GM19043 (cell line): ENCODE measurements at regions not wholly inside any gene's neighbourhood (a gene's known extent, or its start where the extent isn't known, plus 50 kb on each side); places are given as distances from the start of the nearest gene placed in this dataset.
A peak's percentile ranks its signal among the peaks of the same experiment; 100 is the strongest.
"Not testable (repeated sequence)": the region's sequence is repeated elsewhere in the genome, so short reads cannot be mapped to it uniquely, and the experiment has no call there.

Source experiments
- ATAC-seq: cut with Tn5 transposase; IDR thresholded peaks from one replicate; pipeline ENCODE4 v1.9.1; 2021; ENCODE audit warnings: low read depth; ENCODE audit not compliant: unreplicated experiment

GRCh38 chr9:78994974-78995373 is 576.8 kb upstream of the TLE4 start:
- ATAC-seq = not testable (repeated sequence)

DNA sequence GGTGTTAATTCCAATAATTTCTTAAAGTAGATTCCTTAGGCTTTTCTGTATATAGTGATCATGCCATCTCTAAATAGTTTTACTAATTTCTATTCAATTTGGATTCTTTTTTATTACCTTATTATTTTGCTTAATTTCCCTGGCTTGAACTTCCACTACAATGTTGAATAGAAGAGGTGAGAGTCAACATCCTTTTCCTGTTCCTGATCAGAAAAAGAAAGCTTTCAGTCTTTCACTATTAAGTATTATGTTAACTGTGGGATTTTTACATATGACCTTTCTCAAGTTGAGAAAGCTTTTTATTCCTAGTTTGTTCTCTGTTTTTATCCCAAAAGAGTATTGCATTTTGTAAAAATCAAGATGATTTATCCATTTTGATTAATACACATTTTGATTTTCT is 574.5 kb upstream of the TLE4 start:
- no peak for ATAC-seq

- no peak for ATAC-seq
These were observed 571.3 kb upstream of the TLE4 start for GRCh38 chr9:79000230-79001002.

DNA sequence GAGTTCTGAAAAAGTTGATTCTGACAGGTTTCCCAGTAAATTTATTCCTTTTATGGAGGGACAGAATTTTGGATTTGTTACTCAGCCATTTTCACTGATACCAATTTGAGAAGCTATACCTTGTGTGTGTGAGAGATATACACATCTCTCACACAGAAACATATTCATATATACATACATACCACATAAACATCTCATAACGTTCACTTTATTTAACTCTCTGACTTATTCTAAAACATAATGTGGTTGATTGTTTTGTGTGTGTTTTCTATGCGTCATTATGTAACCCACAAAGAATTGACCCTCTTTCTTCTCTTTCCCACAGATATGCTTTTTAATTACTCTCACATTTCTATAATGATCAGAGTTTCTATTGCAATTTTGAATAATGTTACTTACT is 570.8 kb upstream of the TLE4 start:
- no peak for ATAC-seq

DNA sequence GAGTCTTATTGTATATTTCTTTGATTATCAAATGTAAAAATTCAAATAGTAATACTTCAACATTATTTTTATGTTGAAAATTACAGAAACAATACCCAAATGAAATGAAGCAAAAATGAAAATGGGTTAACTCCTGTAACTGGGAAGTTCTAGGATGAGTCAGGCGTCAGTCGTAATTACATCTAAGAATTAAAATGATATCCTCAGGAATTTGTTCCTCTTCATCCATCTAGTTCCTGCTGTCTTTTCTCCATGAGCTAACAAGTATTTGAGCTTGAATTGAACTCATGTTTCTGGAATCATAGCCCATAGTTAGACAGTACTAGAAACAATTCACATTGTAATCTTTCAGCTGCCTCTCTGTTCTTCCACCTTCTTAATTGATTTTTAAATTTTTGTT is 568.3 kb upstream of the TLE4 start:
- no peak for ATAC-seq

GRCh38 chr9:79004032-79004431 is 567.7 kb upstream of the TLE4 start:
- no peak for ATAC-seq

DNA sequence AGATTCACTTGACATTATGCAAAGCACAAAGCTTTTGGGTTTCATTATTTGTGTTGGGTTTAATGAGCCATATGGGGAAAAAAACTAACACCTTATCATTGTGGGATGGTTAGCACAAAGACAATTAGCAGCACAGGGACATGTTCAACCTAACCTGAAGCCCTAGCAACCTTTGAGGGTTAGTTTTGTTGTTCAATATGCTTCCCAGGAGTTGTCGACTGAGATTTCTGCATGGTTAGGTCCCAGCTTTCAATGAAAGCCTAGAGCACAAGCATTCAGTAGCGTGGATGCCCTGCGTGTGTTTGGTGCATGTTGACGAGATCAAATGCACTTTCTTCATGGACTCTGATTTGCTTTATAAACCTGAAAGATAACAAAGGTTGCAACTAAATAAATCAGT is 565.2 kb upstream of the TLE4 start:
- no peak for ATAC-seq

- peak; percentile 60 for ATAC-seq
These were observed 563.9 kb upstream of the TLE4 start for GRCh38 chr9:79007701-79008483.

- no peak for ATAC-seq
These were observed 562.8 kb upstream of the TLE4 start for GRCh38 chr9:79008916-79009315.

DNA sequence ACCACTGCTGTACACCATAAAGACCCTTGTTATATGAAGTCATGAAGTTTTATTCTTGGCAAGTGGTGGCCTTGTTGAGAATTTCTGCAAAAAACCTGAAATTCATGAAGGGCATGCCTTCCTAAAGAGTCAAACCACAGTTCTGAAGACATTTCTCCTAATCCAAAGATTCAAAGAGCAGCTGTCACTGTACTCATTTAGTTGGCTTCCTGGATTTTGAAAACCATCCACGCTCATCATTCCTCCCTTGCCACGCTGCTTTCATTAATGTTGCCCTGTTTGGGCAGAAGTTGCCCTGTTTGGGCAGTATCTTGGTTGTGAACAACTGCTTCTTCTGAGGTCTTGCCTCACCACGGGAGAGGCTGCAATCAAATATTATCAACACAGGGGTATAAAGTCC is 560.3 kb upstream of the TLE4 start:
- no peak for ATAC-seq

GRCh38 chr9:79012561-79012960 is 559.2 kb upstream of the TLE4 start:
- ATAC-seq = no peak

- ATAC-seq = no peak
These were observed 557.8 kb upstream of the TLE4 start for GRCh38 chr9:79013715-79014610.

DNA sequence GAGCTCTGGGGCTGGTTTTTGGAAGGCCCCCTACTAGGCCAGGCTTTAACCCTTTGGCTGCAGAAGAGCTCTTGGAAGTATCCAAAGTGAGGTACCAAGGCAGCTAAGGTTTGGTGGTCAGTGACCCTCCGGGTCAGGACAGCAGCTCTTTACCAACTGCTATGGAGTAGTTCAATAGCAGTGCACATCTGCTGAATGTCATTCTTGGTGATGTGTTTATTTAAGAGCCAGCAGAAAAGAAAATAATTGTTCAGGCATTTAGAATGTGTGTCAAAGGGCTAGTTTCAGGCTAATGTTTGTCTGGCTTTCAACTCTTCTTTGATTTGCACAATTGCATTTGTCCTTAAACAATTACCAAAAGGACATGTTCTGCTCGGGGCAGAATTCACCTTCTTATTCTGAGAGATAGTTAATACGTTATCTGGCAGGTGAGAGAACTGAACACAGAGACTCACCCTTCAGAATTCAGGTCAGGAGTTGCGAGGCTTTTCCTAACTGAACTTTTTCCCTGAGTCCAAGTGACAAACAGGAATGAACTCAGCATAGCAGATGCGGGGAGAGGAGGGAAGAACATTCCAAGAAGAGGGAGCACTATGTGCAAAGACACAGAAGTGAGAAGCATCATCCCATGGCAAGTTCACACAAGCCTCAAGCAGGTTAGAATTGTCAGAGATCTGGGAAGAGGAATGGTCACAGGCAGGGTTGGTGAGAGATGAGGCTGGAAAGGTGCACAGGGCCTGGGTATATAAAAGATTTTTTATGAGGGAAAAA is 556.7 kb upstream of the TLE4 start:
- ATAC-seq = no peak

DNA sequence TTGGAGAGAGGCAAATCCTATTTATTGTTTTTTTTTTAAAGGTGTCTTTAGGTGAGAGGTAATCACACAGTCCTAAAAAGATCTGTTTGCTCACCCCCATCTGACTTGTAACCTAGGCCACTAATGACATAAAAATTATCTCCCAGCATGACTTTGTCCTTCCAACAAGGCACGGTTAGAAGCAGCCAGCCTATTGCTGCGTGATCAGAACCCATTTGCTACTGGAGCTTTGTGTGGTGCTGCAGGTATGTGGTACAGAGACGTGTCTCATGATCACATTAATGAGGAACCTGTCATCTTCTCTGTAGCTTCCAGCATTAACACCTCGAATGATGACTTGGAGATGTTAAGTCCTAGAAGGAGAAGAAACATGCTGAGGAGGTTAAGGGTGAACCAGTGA is 555.8 kb upstream of the TLE4 start:
- ATAC-seq = no peak

GRCh38 chr9:79020276-79020675 is 551.5 kb upstream of the TLE4 start:
- no peak for ATAC-seq

GRCh38 chr9:79021084-79021483 is 550.7 kb upstream of the TLE4 start:
- ATAC-seq = no peak

DNA sequence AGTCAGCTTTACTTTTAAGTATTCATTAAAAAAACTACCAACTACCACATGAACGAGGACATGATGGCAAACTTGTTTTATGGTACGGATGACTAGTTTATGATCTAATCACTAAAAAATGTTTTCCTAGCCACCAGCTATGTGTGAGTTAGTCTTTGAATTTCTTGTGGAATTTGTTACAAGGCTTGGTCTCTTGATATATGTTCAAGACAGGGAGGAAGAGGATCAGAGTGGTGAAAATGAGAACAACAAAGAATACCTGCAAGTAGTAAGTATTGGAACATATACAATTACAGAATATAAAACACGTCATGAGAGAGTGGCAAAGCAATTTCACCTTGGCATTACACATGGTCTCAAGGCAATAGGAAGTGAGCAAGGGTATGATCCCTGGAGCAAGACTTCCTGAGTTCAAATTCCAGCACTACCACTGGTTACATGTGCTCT is 548.6 kb upstream of the TLE4 start:
- ATAC-seq = no peak

- ATAC-seq = no peak
These were observed 545.4 kb upstream of the TLE4 start for GRCh38 chr9:79026316-79026715.

DNA sequence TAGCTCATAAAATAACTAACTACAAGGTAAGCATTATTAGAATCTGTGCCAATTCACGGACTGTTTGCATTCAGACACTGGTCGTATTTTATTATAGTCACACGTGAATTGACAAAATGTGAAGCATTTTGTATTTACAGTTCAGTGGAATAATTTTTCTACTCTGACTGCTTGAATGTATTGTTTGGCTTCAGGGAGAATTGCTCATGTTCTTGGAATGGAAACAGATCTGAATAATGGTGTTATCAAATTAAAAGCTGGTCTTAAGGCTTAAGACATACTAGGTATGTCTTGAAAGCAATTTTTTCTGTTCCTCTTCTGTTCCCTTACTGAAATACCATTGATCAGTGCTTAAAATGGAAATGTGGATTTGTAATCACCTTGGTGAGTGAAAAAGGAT is 543.7 kb upstream of the TLE4 start:
- ATAC-seq = no peak

GRCh38 chr9:79034583-79034982 is 537.2 kb upstream of the TLE4 start:
- ATAC-seq = no peak
